ENCODE measurements at regions not wholly inside any gene's neighbourhood (a gene's known extent, or its start where the extent isn't known, plus 50 kb on each side); places are given as distances from the start of the nearest gene placed in this dataset.

GRCh38 chr11:45541693-45542434 lies 123.6 kb downstream of the CHST1 start:
- Mint-ChIP-seq H3K36me3 (ENCODE audit: low read depth, unreplicated experiment) (no peaks in the 10 kb centered on the region), H3K27ac (ENCODE audit: unreplicated experiment) (no peak overlapping the region), H3K4me1 (ENCODE audit: unreplicated experiment) (peaks cover 11% of the 10 kb centered on the region), H3K27me3 (ENCODE audit: unreplicated experiment) (peaks cover 5% of the 10 kb centered on the region), H3K4me3 (ENCODE audit: unreplicated experiment) (no peak overlapping the region), H3K9me3 (ENCODE audit: unreplicated experiment) (no peaks in the 10 kb centered on the region)
- DNase-seq (ENCODE audit: low spot score): no peak
- no peak for TF ChIP-seq CTCF (IDR thresholded peaks at IDR 0.05; ENCODE audit: unreplicated experiment)

GRCh38 chr11:45538939-45539338 lies 126.5 kb downstream of the CHST1 start:
- no peak overlapping the region for H3K27ac Mint-ChIP-seq (ENCODE audit: unreplicated experiment)
- peaks cover 11% of the 10 kb centered on the region for H3K4me1 Mint-ChIP-seq (ENCODE audit: unreplicated experiment)
- no peaks in the 10 kb centered on the region for H3K36me3 Mint-ChIP-seq (ENCODE audit: low read depth, unreplicated experiment)
- no peak overlapping the region for H3K4me3 Mint-ChIP-seq (ENCODE audit: unreplicated experiment)
- TF ChIP-seq CTCF (IDR thresholded peaks at IDR 0.05; ENCODE audit: unreplicated experiment): no peak
- H3K9me3 Mint-ChIP-seq (ENCODE audit: unreplicated experiment): no peaks in the 10 kb centered on the region
- peaks cover 10% of the 10 kb centered on the region for H3K27me3 Mint-ChIP-seq (ENCODE audit: unreplicated experiment)
- no peak for DNase-seq (ENCODE audit: low spot score)

GRCh38 chr11:45538363-45538762 lies 127.1 kb downstream of the CHST1 start:
- Mint-ChIP-seq H3K27ac (ENCODE audit: unreplicated experiment) (no peak overlapping the region), H3K9me3 (ENCODE audit: unreplicated experiment) (no peaks in the 10 kb centered on the region), H3K36me3 (ENCODE audit: low read depth, unreplicated experiment) (no peaks in the 10 kb centered on the region), H3K4me3 (ENCODE audit: unreplicated experiment) (no peak overlapping the region), H3K4me1 (ENCODE audit: unreplicated experiment) (peaks cover 11% of the 10 kb centered on the region), H3K27me3 (ENCODE audit: unreplicated experiment) (peaks cover 10% of the 10 kb centered on the region)
- no peak for DNase-seq (ENCODE audit: low spot score)
- no peak for TF ChIP-seq CTCF (IDR thresholded peaks at IDR 0.05; ENCODE audit: unreplicated experiment)

- no peaks in the 10 kb centered on the region for H3K9me3 Mint-ChIP-seq (ENCODE audit: unreplicated experiment)
- peaks cover 11% of the 10 kb centered on the region for H3K4me1 Mint-ChIP-seq (ENCODE audit: unreplicated experiment)
- no peak for DNase-seq (ENCODE audit: low spot score)
- no peaks in the 10 kb centered on the region for H3K36me3 Mint-ChIP-seq (ENCODE audit: low read depth, unreplicated experiment)
- TF ChIP-seq CTCF (IDR thresholded peaks at IDR 0.05; ENCODE audit: unreplicated experiment): no peak
- peaks cover 9% of the 10 kb centered on the region for H3K27me3 Mint-ChIP-seq (ENCODE audit: unreplicated experiment)
- H3K27ac Mint-ChIP-seq (ENCODE audit: unreplicated experiment): no peak overlapping the region
- no peak overlapping the region for H3K4me3 Mint-ChIP-seq (ENCODE audit: unreplicated experiment)
Measured at GRCh38 chr11:45537614-45538013, 127.8 kb downstream of the CHST1 start.

GRCh38 chr11:45535033-45535432 lies 130.4 kb downstream of the CHST1 start:
- no peaks in the 10 kb centered on the region for H3K9me3 Mint-ChIP-seq (ENCODE audit: unreplicated experiment)
- peaks cover 2% of the 10 kb centered on the region for H3K4me1 Mint-ChIP-seq (ENCODE audit: unreplicated experiment)
- no peaks in the 10 kb centered on the region for H3K36me3 Mint-ChIP-seq (ENCODE audit: low read depth, unreplicated experiment)
- no peak overlapping the region for H3K4me3 Mint-ChIP-seq (ENCODE audit: unreplicated experiment)
- no peak for DNase-seq (ENCODE audit: low spot score)
- H3K27me3 Mint-ChIP-seq (ENCODE audit: unreplicated experiment): peaks cover 9% of the 10 kb centered on the region
- TF ChIP-seq CTCF (IDR thresholded peaks at IDR 0.05; ENCODE audit: unreplicated experiment): no peak
- H3K27ac Mint-ChIP-seq (ENCODE audit: unreplicated experiment): no peak overlapping the region
